PC-9 (cell line): ENCODE measurements at regions not wholly inside any gene's neighbourhood (a gene's known extent, or its start where the extent isn't known, plus 50 kb on each side); places are given as distances from the start of the nearest gene placed in this dataset.

Source experiments
- EZH2 ChIP-seq: fragments of 200-600 bp; sonication (generic); IDR thresholded peaks from 2 replicates; pipeline ENCODE4 v1.8.0; 2017; ENCODE audit warnings: antibody characterized with exemption, low read depth
- TF ChIP-seq, protein P1 (sequence below): fragments of 200-600 bp; sonication (generic); conservative IDR thresholded peaks from 2 replicates; pipeline ENCODE4 v1.6.1; 2017; ENCODE audit warnings: mixed run types, antibody characterized with exemption, mild to moderate bottlenecking, moderate library complexity

DNA sequence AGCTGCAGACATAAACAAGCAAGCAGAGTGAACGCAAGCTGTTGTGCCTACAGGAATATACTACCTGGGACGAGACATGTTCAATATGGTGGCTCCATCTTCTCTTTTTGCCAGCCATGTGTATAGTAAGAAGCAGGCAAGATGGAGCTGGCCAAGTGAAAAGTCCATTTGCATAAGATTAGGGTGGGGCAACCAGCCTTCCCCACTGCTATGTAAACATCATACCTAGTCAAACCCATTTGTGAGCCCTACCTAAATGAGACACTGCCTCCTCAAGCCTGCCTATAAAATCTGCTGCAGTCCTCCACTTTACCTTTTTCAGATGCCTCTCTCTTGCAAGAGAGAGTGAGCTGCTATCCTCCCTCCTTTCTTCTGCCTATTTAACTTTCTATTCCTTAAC lies 370.1 kb upstream of the PMFBP1 start:
- TF ChIP-seq, protein P1, sequence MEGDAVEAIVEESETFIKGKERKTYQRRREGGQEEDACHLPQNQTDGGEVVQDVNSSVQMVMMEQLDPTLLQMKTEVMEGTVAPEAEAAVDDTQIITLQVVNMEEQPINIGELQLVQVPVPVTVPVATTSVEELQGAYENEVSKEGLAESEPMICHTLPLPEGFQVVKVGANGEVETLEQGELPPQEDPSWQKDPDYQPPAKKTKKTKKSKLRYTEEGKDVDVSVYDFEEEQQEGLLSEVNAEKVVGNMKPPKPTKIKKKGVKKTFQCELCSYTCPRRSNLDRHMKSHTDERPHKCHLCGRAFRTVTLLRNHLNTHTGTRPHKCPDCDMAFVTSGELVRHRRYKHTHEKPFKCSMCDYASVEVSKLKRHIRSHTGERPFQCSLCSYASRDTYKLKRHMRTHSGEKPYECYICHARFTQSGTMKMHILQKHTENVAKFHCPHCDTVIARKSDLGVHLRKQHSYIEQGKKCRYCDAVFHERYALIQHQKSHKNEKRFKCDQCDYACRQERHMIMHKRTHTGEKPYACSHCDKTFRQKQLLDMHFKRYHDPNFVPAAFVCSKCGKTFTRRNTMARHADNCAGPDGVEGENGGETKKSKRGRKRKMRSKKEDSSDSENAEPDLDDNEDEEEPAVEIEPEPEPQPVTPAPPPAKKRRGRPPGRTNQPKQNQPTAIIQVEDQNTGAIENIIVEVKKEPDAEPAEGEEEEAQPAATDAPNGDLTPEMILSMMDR: no peak
- TF ChIP-seq EZH2: no peak
